ENCODE measurements at regions not wholly inside any gene's neighbourhood (a gene's known extent, or its start where the extent isn't known, plus 50 kb on each side); places are given as distances from the start of the nearest gene placed in this dataset.

DNA sequence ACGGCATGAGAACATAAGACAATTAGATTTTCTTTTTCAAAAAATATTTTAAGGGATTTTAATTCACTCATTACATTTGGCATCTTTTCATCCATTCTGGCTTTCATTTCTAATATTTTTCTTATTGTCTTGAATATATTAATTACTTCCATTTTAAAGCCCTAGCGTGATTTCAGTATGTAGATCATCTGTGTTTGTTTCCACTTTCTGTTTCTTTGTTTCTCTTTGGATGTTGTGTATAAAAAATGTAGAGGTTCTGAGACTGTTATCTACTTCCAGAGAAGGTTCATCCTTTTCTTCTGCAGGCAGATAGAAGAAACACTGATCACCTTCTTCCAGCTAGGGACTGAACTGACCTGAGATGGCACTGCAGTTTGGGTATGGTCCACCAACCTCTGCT is 664.4 kb upstream of the SLC39A10 start:
- DNase-seq (no peak), ATAC-seq (ENCODE audit: low read depth) (no peak)
- no peaks in the 10 kb centered on the region for H3K36me3 ChIP-seq (replicated peaks in 1 of 2; ENCODE audit: control extremely low read depth in 1 of 2, control insufficient read depth in 1 of 2, extremely low read depth in 1 of 2, insufficient read depth in 2 of 2, low read length in 1 of 2)
- CTCF ChIA-PET = no interaction called here
- H3K4me3 ChIP-seq (ENCODE audit: control extremely low read depth in 1 of 5, extremely low read depth in 1 of 5, insufficient read depth in 1 of 5, low read depth in 2 of 5, low read length in 4 of 5) = no peak overlapping the region
- no peak overlapping the region for H3K9ac ChIP-seq (ENCODE audit: low read length)
- H3K9me3 ChIP-seq (ENCODE audit: control extremely low read depth in 1 of 3, control insufficient read depth in 2 of 3, insufficient read depth in 1 of 3, low read length in 2 of 3) = no peaks in the 10 kb centered on the region
- Mint-ChIP-seq H3K4me1 (no peaks in the 10 kb centered on the region), H3K4me3 (no peak overlapping the region), H3K27me3 (no peaks in the 10 kb centered on the region), H3K9me3 (ENCODE audit: insufficient read depth) (no peaks in the 10 kb centered on the region), H3K27ac (no peak overlapping the region)
- H4K20me1 ChIP-seq (ENCODE audit: control insufficient read depth, insufficient read depth, low read length, poor library complexity, severe bottlenecking) = no peaks in the 10 kb centered on the region
- H2AFZ ChIP-seq (ENCODE audit: insufficient read depth, low read depth, low read length, poor library complexity, severe bottlenecking) = no peak overlapping the region
- no peaks in the 10 kb centered on the region for H3K4me1 ChIP-seq (ENCODE audit: control insufficient read depth in 2 of 2, insufficient read depth in 2 of 2, low read length in 2 of 2)
- no peak overlapping the region for H3K4me2 ChIP-seq (replicated peaks; ENCODE audit: low read depth, low read length, poor library complexity, severe bottlenecking)
- no peak overlapping the region for H3K27ac ChIP-seq (ENCODE audit: low read length in 2 of 2)
- intact Hi-C loops (cut with micrococcal nuclease) = no loop called here
- no peaks in the 10 kb centered on the region for H3K79me2 ChIP-seq (ENCODE audit: control insufficient read depth, insufficient read depth, low read length)
- no CpG with 5 or more reads among the region's 2 CpGs for WGBS (ENCODE audit: insufficient coverage)
- H3K27me3 ChIP-seq (replicated peaks in 1 of 4; ENCODE audit: control extremely low read depth in 1 of 4, control insufficient read depth in 3 of 4, insufficient read depth in 4 of 4, low read length in 3 of 4) = no peaks in the 10 kb centered on the region
- TF ChIP-seq CTCF (IDR thresholded peaks at IDR 0.05) (no peak), EZH2 (IDR thresholded peaks at IDR 0.05; ENCODE audit: borderline replicate concordance, insufficient read depth, low read depth, low read length, poor library complexity, severe bottlenecking) (no peak)
- POLR2A ChIA-PET = no interaction called here

DNA sequence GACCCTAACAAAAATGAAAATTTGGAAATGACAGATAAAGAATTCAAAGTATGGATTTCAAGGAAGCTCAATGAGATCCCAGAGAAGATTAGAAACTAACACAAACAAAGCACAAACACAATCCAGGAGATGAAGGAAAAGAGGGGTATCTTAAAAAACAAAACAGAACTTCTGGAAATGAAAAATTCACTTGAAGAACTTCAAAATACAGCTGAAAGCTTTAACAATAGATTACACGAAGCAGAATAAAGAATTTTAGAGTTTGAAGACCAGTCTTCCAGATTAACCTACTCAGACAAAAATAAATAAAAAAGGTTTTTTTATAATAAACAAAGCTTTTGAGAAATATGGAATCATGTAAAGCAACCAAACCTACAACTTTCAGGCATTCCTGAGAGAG is 671.8 kb upstream of the SLC39A10 start:
- H3K4me1 Mint-ChIP-seq = no peaks in the 10 kb centered on the region
- intact Hi-C loops (cut with micrococcal nuclease) = no loop called here
- H3K4me1 ChIP-seq (ENCODE audit: control insufficient read depth in 2 of 2, insufficient read depth in 2 of 2, low read length in 2 of 2) = no peaks in the 10 kb centered on the region
- no peaks in the 10 kb centered on the region for H3K79me2 ChIP-seq (ENCODE audit: control insufficient read depth, insufficient read depth, low read length)
- DNase-seq (no peak), ATAC-seq (ENCODE audit: low read depth) (no peak)
- H3K27ac ChIP-seq (ENCODE audit: low read length in 2 of 2) = no peak overlapping the region
- peaks cover 0 to 21% (median 15%) of the 10 kb centered on the region in 3 donors for H3K9me3 ChIP-seq (ENCODE audit: control extremely low read depth in 1 of 3, control insufficient read depth in 2 of 3, insufficient read depth in 1 of 3, low read length in 2 of 3)
- CTCF ChIA-PET = no interaction called here
- H3K4me3 Mint-ChIP-seq = no peak overlapping the region
- POLR2A ChIA-PET = no interaction called here
- no peaks in the 10 kb centered on the region for H3K36me3 ChIP-seq (replicated peaks in 1 of 2; ENCODE audit: control extremely low read depth in 1 of 2, control insufficient read depth in 1 of 2, extremely low read depth in 1 of 2, insufficient read depth in 2 of 2, low read length in 1 of 2)
- no CpG with 5 or more reads among the region's 1 CpG for WGBS (ENCODE audit: insufficient coverage)
- no peak overlapping the region for H3K4me2 ChIP-seq (replicated peaks; ENCODE audit: low read depth, low read length, poor library complexity, severe bottlenecking)
- H3K27me3 Mint-ChIP-seq = no peaks in the 10 kb centered on the region
- H3K4me3 ChIP-seq (ENCODE audit: control extremely low read depth in 1 of 5, extremely low read depth in 1 of 5, insufficient read depth in 1 of 5, low read depth in 2 of 5, low read length in 4 of 5) = no peak overlapping the region
- peaks cover 13% of the 10 kb centered on the region for H3K9me3 Mint-ChIP-seq (ENCODE audit: insufficient read depth)
- H3K9ac ChIP-seq (ENCODE audit: low read length) = no peak overlapping the region
- no peak overlapping the region for H3K27ac Mint-ChIP-seq
- TF ChIP-seq CTCF (IDR thresholded peaks at IDR 0.05) (no peak), EZH2 (IDR thresholded peaks at IDR 0.05; ENCODE audit: borderline replicate concordance, insufficient read depth, low read depth, low read length, poor library complexity, severe bottlenecking) (no peak)
- H2AFZ ChIP-seq (ENCODE audit: insufficient read depth, low read depth, low read length, poor library complexity, severe bottlenecking) = no peak overlapping the region
- H4K20me1 ChIP-seq (ENCODE audit: control insufficient read depth, insufficient read depth, low read length, poor library complexity, severe bottlenecking) = no peaks in the 10 kb centered on the region
- no peaks in the 10 kb centered on the region for H3K27me3 ChIP-seq (replicated peaks in 1 of 4; ENCODE audit: control extremely low read depth in 1 of 4, control insufficient read depth in 3 of 4, insufficient read depth in 4 of 4, low read length in 3 of 4)

Data from B cell (primary cell).